AG10803 (cell line): ENCODE measurements at regions not wholly inside any gene's neighbourhood (a gene's known extent, or its start where the extent isn't known, plus 50 kb on each side); places are given as distances from the start of the nearest gene placed in this dataset.
A peak's percentile ranks its signal among the peaks of the same experiment; 100 is the strongest.

Experiments used
- DNase-seq: peaks from one replicate; pipeline ENCODE4 v3.0.0; 2010; ENCODE audit warnings: low read depth
- H3K4me3 ChIP-seq: 2 replicates; pipeline ENCODE4 v1.5.1; 2011; ENCODE audit warnings: mild to moderate bottlenecking, low read length, control low read depth
- TF ChIP-seq, protein P1 (sequence below): conservative IDR thresholded peaks from 2 replicates; pipeline ENCODE4 v1.5.1; 2011; ENCODE audit warnings: mild to moderate bottlenecking, low read length, control low read depth, inconsistent platforms

GRCh38 chr10:32125023-32125422 lies 68.8 kb upstream of the KIF5B start:
- TF ChIP-seq, protein P1, sequence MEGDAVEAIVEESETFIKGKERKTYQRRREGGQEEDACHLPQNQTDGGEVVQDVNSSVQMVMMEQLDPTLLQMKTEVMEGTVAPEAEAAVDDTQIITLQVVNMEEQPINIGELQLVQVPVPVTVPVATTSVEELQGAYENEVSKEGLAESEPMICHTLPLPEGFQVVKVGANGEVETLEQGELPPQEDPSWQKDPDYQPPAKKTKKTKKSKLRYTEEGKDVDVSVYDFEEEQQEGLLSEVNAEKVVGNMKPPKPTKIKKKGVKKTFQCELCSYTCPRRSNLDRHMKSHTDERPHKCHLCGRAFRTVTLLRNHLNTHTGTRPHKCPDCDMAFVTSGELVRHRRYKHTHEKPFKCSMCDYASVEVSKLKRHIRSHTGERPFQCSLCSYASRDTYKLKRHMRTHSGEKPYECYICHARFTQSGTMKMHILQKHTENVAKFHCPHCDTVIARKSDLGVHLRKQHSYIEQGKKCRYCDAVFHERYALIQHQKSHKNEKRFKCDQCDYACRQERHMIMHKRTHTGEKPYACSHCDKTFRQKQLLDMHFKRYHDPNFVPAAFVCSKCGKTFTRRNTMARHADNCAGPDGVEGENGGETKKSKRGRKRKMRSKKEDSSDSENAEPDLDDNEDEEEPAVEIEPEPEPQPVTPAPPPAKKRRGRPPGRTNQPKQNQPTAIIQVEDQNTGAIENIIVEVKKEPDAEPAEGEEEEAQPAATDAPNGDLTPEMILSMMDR: no peak
- H3K4me3 ChIP-seq: no peak overlapping the region
- DNase-seq: no peak

GRCh38 chr10:32123021-32123420 lies 66.8 kb upstream of the KIF5B start:
- H3K4me3 ChIP-seq: no peak overlapping the region
- TF ChIP-seq, protein P1: no peak
- no peak for DNase-seq

GRCh38 chr10:32121648-32122047 lies 65.4 kb upstream of the KIF5B start:
- no peak overlapping the region for H3K4me3 ChIP-seq
- DNase-seq: no peak
- TF ChIP-seq, protein P1: no peak

- no peak overlapping the region for H3K4me3 ChIP-seq
- DNase-seq: no peak
- TF ChIP-seq, protein P1: no peak
Observed at GRCh38 chr10:32120147-32120546, 63.9 kb upstream of the KIF5B start.

DNA sequence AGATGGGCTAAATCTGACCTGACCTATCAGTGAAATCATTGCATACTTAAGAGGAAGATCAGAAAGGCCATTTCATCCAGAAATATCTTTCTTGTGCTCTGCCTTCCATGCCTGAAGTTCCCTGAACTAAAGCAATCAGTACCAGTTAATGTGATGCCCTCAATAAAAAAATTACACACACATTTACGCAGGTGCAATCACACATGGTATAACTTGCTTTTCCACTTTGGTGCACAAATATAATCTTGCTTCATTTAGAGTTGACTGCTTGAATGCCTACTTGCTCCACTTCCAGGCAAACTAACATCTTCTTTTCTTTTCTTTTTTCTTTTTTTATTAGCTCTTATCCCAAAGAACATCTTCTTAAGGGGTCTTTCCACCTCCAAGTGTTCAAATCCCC lies 58.3 kb upstream of the KIF5B start:
- H3K4me3 ChIP-seq: no peak overlapping the region
- TF ChIP-seq, protein P1: no peak
- no peak for DNase-seq

GRCh38 chr10:32112055-32112454 lies 55.8 kb upstream of the KIF5B start:
- TF ChIP-seq, protein P1: no peak
- no peak overlapping the region for H3K4me3 ChIP-seq
- peak; percentile 92 for DNase-seq

GRCh38 chr10:32111585-32111984 lies 55.4 kb upstream of the KIF5B start:
- TF ChIP-seq, protein P1: no peak
- DNase-seq: peak; percentile 13
- H3K4me3 ChIP-seq: no peak overlapping the region
